ENCODE measurements at regions not wholly inside any gene's neighbourhood (a gene's known extent, or its start where the extent isn't known, plus 50 kb on each side); places are given as distances from the start of the nearest gene placed in this dataset.
"Not testable (repeated sequence)": the region's sequence is repeated elsewhere in the genome, so short reads cannot be mapped to it uniquely, and the experiment has no call there.

- POLR2A ChIA-PET; DNase-seq; ATAC-seq (ENCODE audit: low read depth); H3K4me3 Mint-ChIP-seq; H3K36me3 Mint-ChIP-seq; H3K27me3 Mint-ChIP-seq; H3K4me1 Mint-ChIP-seq; H3K9me3 Mint-ChIP-seq; H3K27ac Mint-ChIP-seq: not testable (repeated sequence)
These were observed 87.1 kb upstream of the TRHDE start for GRCh38 chr12:72184971-72185533.

DNA sequence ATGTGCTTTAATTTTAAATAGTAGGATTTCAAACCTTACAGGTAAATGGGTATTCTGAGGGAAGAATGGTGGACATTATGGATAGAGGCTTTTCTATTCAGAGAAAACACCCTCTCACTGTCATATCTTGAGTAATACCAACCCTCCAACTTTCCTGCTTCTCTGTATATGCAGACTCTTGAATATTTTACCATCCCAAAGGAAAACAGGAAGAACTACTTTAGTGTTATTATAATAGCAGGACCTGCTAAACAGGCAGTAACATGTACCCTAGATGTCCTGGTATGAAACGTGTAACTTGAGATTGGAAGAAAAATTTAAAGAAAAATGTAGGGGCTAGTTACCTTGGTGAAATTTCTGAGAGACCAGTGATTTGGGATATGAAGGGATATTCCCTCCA lies 82.9 kb upstream of the TRHDE start:
- Mint-ChIP-seq H3K27me3 (no peaks in the 10 kb centered on the region), H3K4me1 (no peaks in the 10 kb centered on the region), H3K36me3 (no peaks in the 10 kb centered on the region), H3K4me3 (no peak overlapping the region), H3K9me3 (peaks cover 2% of the 10 kb centered on the region), H3K27ac (no peak overlapping the region)
- POLR2A ChIA-PET = no interaction called here
- DNase-seq (no peak), ATAC-seq (ENCODE audit: low read depth) (no peak)

DNA sequence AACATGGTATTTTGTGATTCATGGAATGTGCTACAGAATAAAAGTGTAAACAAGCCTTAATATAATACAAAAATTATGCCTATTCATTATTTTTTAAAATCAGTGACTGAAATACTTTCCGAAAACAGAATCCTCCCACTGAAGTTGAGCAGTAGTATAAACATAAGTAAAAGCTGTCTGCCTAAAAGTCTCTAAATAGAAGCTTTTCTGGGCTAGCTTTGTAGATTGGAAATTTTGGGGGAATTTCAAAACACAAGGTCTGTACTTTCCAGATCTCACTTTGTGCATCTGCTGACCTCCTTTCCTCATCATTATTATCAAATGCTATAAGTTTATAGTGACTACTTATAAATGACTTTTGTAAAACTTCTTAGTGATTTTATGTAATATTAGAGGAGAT lies 80.4 kb upstream of the TRHDE start:
- no peak for DNase-seq

GRCh38 chr12:72197790-72198189 lies 74.4 kb upstream of the TRHDE start:
- H3K9me3 Mint-ChIP-seq = no peaks in the 10 kb centered on the region
- DNase-seq = no peak
- no peaks in the 10 kb centered on the region for H3K27me3 Mint-ChIP-seq
- no peak for ATAC-seq (ENCODE audit: low read depth)
- POLR2A ChIA-PET = no interaction called here
- no peak overlapping the region for H3K27ac Mint-ChIP-seq
- no peaks in the 10 kb centered on the region for H3K4me1 Mint-ChIP-seq
- H3K36me3 Mint-ChIP-seq = no peaks in the 10 kb centered on the region
- H3K4me3 Mint-ChIP-seq = no peak overlapping the region

More for the DNA sequence above, 80.4 kb upstream of the TRHDE start:
- no peak for ATAC-seq (ENCODE audit: low read depth)
- Mint-ChIP-seq H3K4me3 (no peak overlapping the region), H3K36me3 (no peaks in the 10 kb centered on the region), H3K27ac (no peak overlapping the region), H3K4me1 (no peaks in the 10 kb centered on the region), H3K9me3 (peaks cover under 1% of the 10 kb centered on the region), H3K27me3 (no peaks in the 10 kb centered on the region)
- POLR2A ChIA-PET = no interaction called here

DNA sequence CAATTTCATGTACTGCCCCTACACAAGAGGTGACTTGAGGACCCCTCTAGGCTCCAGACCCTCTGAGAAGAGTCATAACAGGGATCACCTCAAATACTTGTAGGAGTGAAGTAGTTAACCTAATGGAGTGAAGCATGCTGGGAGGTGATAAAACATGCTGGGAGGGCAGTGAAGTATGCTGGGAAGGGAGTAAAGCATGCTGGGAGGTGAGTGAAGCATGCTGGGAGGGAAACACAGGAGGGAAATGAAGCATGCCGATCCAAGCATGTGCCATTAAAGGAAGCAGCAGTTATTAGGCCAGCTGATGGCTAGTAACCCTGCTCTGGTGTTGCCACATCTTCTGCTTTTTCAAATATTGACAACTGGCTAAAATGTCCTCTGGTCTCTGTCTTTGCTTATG lies 70.7 kb upstream of the TRHDE start:
- POLR2A ChIA-PET = no interaction called here
- no peaks in the 10 kb centered on the region for H3K4me1 Mint-ChIP-seq
- no peaks in the 10 kb centered on the region for H3K36me3 Mint-ChIP-seq
- no peaks in the 10 kb centered on the region for H3K27me3 Mint-ChIP-seq
- no peaks in the 10 kb centered on the region for H3K9me3 Mint-ChIP-seq
- no peak for DNase-seq
- ATAC-seq (ENCODE audit: low read depth) = no peak
- no peak overlapping the region for H3K27ac Mint-ChIP-seq
- no peak overlapping the region for H3K4me3 Mint-ChIP-seq

GRCh38 chr12:72203764-72204335 lies 68.3 kb upstream of the TRHDE start:
- ATAC-seq (ENCODE audit: low read depth) (no peak), DNase-seq (no peak)
- Mint-ChIP-seq H3K4me3 (no peak overlapping the region), H3K4me1 (no peaks in the 10 kb centered on the region), H3K36me3 (no peaks in the 10 kb centered on the region), H3K27me3 (no peaks in the 10 kb centered on the region), H3K27ac (no peak overlapping the region), H3K9me3 (no peaks in the 10 kb centered on the region)
- POLR2A ChIA-PET = no interaction called here

GRCh38 chr12:72207079-72207478 lies 65.1 kb upstream of the TRHDE start:
- no peaks in the 10 kb centered on the region for H3K4me1 Mint-ChIP-seq
- H3K27ac Mint-ChIP-seq = no peak overlapping the region
- no peaks in the 10 kb centered on the region for H3K27me3 Mint-ChIP-seq
- no peak overlapping the region for H3K4me3 Mint-ChIP-seq
- DNase-seq = no peak
- peaks cover 1% of the 10 kb centered on the region for H3K9me3 Mint-ChIP-seq
- H3K36me3 Mint-ChIP-seq = no peaks in the 10 kb centered on the region
- no peak for ATAC-seq (ENCODE audit: low read depth)
- POLR2A ChIA-PET = no interaction called here

DNA sequence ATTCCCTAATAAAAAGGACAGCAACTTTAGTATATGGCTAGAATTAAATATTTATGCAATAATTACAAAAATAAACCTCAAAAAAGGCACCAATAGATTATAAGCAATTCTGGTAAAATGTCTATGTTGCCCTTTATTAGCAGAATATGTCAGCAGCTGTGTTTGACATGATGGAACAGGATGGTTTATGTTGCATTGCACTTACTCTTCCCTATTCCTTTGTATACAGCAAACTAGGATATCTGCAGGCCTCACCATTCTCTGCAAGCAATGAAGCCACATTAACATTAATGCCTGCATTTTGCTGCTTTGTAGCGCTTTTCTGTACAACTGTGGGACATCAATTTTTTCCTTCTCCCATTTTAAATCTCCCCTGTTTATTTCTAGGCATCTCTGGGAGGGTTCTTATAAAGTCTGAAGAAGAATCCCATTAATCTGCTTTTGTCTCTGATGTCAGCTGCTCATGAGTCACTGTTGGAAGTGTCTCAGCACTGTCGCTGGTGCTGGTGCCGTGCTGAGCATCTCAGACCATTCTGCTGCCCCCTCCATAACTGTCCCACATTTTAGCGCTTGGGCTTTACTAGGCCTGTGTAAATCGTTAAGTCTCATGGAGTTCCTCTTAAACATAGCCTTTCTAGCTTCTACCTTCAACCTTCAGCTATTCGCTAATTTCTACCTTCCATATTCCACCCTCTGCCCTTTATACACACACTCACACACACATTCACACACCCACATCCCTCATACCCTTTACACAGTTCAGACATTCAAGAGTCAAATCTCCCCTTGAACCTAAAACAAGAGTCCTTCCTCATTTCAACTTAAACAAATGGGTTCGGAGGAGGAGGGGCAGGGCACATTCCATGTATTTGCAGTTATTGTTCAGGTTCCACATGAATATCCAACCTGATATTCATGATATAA lies 64.4 kb upstream of the TRHDE start:
- peaks cover 1% of the 10 kb centered on the region for H3K9me3 Mint-ChIP-seq
- no peak for DNase-seq
- H3K4me1 Mint-ChIP-seq = no peaks in the 10 kb centered on the region
- ATAC-seq (ENCODE audit: low read depth) = no peak
- no peaks in the 10 kb centered on the region for H3K36me3 Mint-ChIP-seq
- POLR2A ChIA-PET = no interaction called here
- no peaks in the 10 kb centered on the region for H3K27me3 Mint-ChIP-seq
- H3K4me3 Mint-ChIP-seq = no peak overlapping the region
- no peak overlapping the region for H3K27ac Mint-ChIP-seq

GRCh38 chr12:72209086-72209485 lies 63.1 kb upstream of the TRHDE start:
- POLR2A ChIA-PET = no interaction called here
- H3K27ac Mint-ChIP-seq = no peak overlapping the region
- DNase-seq (no peak), ATAC-seq (ENCODE audit: low read depth) (no peak)
- no peaks in the 10 kb centered on the region for H3K36me3 Mint-ChIP-seq
- no peaks in the 10 kb centered on the region for H3K27me3 Mint-ChIP-seq
- no peaks in the 10 kb centered on the region for H3K4me1 Mint-ChIP-seq
- H3K4me3 Mint-ChIP-seq = no peak overlapping the region
- peaks cover 1% of the 10 kb centered on the region for H3K9me3 Mint-ChIP-seq

DNA sequence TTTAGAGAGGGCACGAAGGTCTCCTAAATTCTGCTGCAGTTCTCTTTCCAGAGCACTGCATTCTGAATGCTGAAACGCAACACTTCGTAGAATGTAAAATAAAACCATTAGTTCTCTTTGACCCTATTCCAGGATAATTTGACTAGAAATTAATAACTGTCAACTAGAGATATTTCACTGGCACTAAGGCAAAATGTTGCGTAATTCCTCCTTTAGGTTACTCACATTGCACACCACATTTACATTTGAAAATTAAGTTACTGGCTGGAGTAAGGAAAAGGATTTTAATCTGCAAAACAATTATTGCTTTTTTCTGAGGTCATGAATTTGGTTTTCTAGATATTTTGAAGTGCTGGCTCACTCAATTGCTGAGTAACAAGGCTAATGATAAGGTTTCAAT lies 58.0 kb upstream of the TRHDE start:
- Mint-ChIP-seq H3K27ac (no peak overlapping the region), H3K4me3 (no peak overlapping the region), H3K4me1 (no peaks in the 10 kb centered on the region), H3K9me3 (peaks cover 1% of the 10 kb centered on the region), H3K36me3 (no peaks in the 10 kb centered on the region), H3K27me3 (no peaks in the 10 kb centered on the region)
- POLR2A ChIA-PET = no interaction called here
- DNase-seq (no peak), ATAC-seq (ENCODE audit: low read depth) (no peak)

GRCh38 chr12:72215287-72215686 lies 56.9 kb upstream of the TRHDE start:
- H3K9me3 Mint-ChIP-seq; H3K27ac Mint-ChIP-seq; POLR2A ChIA-PET; ATAC-seq (ENCODE audit: low read depth); H3K36me3 Mint-ChIP-seq; DNase-seq; H3K4me3 Mint-ChIP-seq; H3K4me1 Mint-ChIP-seq; H3K27me3 Mint-ChIP-seq: not testable (repeated sequence)

- Mint-ChIP-seq H3K9me3 (no peaks in the 10 kb centered on the region), H3K36me3 (no peaks in the 10 kb centered on the region), H3K4me3 (no peak overlapping the region), H3K27ac (no peak overlapping the region), H3K4me1 (no peaks in the 10 kb centered on the region), H3K27me3 (no peaks in the 10 kb centered on the region)
- DNase-seq = no peak
- POLR2A ChIA-PET = no interaction called here
- ATAC-seq (ENCODE audit: low read depth) = no peak
These were observed 52.2 kb upstream of the TRHDE start for GRCh38 chr12:72219937-72220336.
